PC-9 (cell line): ENCODE measurements at regions not wholly inside any gene's neighbourhood (a gene's known extent, or its start where the extent isn't known, plus 50 kb on each side); places are given as distances from the start of the nearest gene placed in this dataset.
"Not testable (repeated sequence)": the region's sequence is repeated elsewhere in the genome, so short reads cannot be mapped to it uniquely, and the experiment has no call there.

ENCODE experiments used
- BruUV-seq: library from RNA; stranded (reverse); fragments of 400-500 nt; replicated peaks from 2 replicates; lab custom pipeline; 2021; lab: Mats Ljungman, UMichigan
- CTCF ChIA-PET: fragments of 300-600 bp; sonication (Branson Sonifier 250); formaldehyde crosslinking; loops from one replicate; lab custom pipeline; 2022; ENCODE audit warnings: antibody characterized with exemption; lab: Charles Lee
- POLR2A ChIA-PET: fragments of 300-600 bp; sonication (Branson Sonifier 250); formaldehyde crosslinking; loops from one replicate; lab custom pipeline; 2022; ENCODE audit warnings: antibody characterized with exemption; ENCODE audit not compliant: unreplicated experiment; lab: Charles Lee
- DNase-seq, 2 experiments: peaks; one replicate each; pipeline versions ENCODE4 v3.0.0 to v3.0.0-alpha.2; 2015 to 2022; ENCODE audit warnings: mixed read lengths in 1 of 2
- H2AFZ ChIP-seq: fragments of 200-600 bp; sonication (generic); 2 replicates; pipeline ENCODE4 v1.8.1; 2017; ENCODE audit warnings: antibody characterized with exemption
- H3F3A ChIP-seq: fragments of 200-600 bp; sonication (generic); 2 replicates; pipeline ENCODE4 v1.8.1; 2017; ENCODE audit warnings: antibody characterized with exemption, mild to moderate bottlenecking, low read depth; ENCODE audit not compliant: insufficient read depth
- H3K27ac ChIP-seq: fragments of 200-600 bp; sonication (generic); 2 replicates; pipeline ENCODE4 v1.6.1; 2016; ENCODE audit warnings: mixed run types
- H3K27me3 ChIP-seq: fragments of 200-600 bp; sonication (generic); 2 replicates; pipeline ENCODE4 v1.6.1; 2016; ENCODE audit warnings: low read depth, mixed run types; ENCODE audit not compliant: insufficient read depth
- H3K36me3 ChIP-seq: fragments of 200-600 bp; sonication (generic); 2 replicates; pipeline ENCODE4 v1.6.1; 2016; ENCODE audit warnings: low read depth, mixed run types
- H3K4me1 ChIP-seq: fragments of 200-600 bp; sonication (generic); replicated peaks from 2 replicates; pipeline ENCODE4 v1.6.1; 2016; ENCODE audit warnings: mixed run types; ENCODE audit not compliant: insufficient read depth
- H3K4me2 ChIP-seq: fragments of 200-600 bp; sonication (generic); 2 replicates; pipeline ENCODE4 v1.6.1; 2017; ENCODE audit warnings: mixed run types
- H3K4me3 ChIP-seq: fragments of 200-600 bp; sonication (generic); 2 replicates; pipeline ENCODE4 v1.6.1; 2016; ENCODE audit warnings: mixed run types
- H3K79me2 ChIP-seq: fragments of 200-600 bp; sonication (generic); 2 replicates; pipeline ENCODE4 v1.6.1; 2017; ENCODE audit warnings: low read depth, mixed run types
- H3K9me2 ChIP-seq: fragments of 200-600 bp; sonication (generic); 2 replicates; pipeline ENCODE4 v1.8.1; 2017; ENCODE audit warnings: mild to moderate bottlenecking; ENCODE audit not compliant: insufficient read depth
- H3K9me3 ChIP-seq: fragments of 200-600 bp; sonication (generic); 2 replicates; pipeline ENCODE4 v1.8.1; 2016; ENCODE audit warnings: low read depth; ENCODE audit not compliant: insufficient read depth
- H4K20me1 ChIP-seq: fragments of 200-600 bp; sonication (generic); 2 replicates; pipeline ENCODE4 v1.8.1; 2017; ENCODE audit not compliant: insufficient read depth
- EZH2 ChIP-seq: fragments of 200-600 bp; sonication (generic); IDR thresholded peaks from 2 replicates; pipeline ENCODE4 v1.8.0; 2017; ENCODE audit warnings: antibody characterized with exemption, low read depth
- intact Hi-C: fragments of 100-400 bp; cut with micrococcal nuclease; formaldehyde crosslinking; loops from one replicate; pipeline ENCODE4 v1.10.0; 2022; ENCODE audit not compliant: unreplicated experiment
- TF ChIP-seq, protein P1 (sequence below): fragments of 200-600 bp; sonication (generic); conservative IDR thresholded peaks from 2 replicates; pipeline ENCODE4 v1.6.1; 2017; ENCODE audit warnings: mixed run types, antibody characterized with exemption, mild to moderate bottlenecking, moderate library complexity

GRCh38 chr20:51945881-51946280, 143.6 kb upstream of the SALL4 start:
- Histone ChIP-seq H3K9me3 (no peaks in the 10 kb centered on the region), H3K79me2 (no peaks in the 10 kb centered on the region), H3K27ac (no peak overlapping the region), H4K20me1 (no peaks in the 10 kb centered on the region), H3K27me3 (no peaks in the 10 kb centered on the region), H3K4me1 (no peaks in the 10 kb centered on the region), H3K9me2 (no peaks in the 10 kb centered on the region), H3K4me3 (no peak overlapping the region), H3K4me2 (no peak overlapping the region), H3K36me3 (no peaks in the 10 kb centered on the region), H2AFZ (no peak overlapping the region), H3F3A (no peaks in the 10 kb centered on the region)
- no peak for DNase-seq
- intact Hi-C loops, result no loop called here
- ChIA-PET CTCF (interaction anchor here (0.8 kb wide), 1 partner anchor 20 kb away, joined by 3 read pairs; no protein-coding TSS in a partner anchor), POLR2A (no interaction called here)
- BruUV-seq, result no TSS peak
- no peak for TF ChIP-seq EZH2
- TF ChIP-seq, protein P1, sequence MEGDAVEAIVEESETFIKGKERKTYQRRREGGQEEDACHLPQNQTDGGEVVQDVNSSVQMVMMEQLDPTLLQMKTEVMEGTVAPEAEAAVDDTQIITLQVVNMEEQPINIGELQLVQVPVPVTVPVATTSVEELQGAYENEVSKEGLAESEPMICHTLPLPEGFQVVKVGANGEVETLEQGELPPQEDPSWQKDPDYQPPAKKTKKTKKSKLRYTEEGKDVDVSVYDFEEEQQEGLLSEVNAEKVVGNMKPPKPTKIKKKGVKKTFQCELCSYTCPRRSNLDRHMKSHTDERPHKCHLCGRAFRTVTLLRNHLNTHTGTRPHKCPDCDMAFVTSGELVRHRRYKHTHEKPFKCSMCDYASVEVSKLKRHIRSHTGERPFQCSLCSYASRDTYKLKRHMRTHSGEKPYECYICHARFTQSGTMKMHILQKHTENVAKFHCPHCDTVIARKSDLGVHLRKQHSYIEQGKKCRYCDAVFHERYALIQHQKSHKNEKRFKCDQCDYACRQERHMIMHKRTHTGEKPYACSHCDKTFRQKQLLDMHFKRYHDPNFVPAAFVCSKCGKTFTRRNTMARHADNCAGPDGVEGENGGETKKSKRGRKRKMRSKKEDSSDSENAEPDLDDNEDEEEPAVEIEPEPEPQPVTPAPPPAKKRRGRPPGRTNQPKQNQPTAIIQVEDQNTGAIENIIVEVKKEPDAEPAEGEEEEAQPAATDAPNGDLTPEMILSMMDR, result no peak

GRCh38 chr20:51945177-51945576, 142.9 kb upstream of the SALL4 start:
- Histone ChIP-seq H3K36me3 (no peaks in the 10 kb centered on the region), H4K20me1 (no peaks in the 10 kb centered on the region), H3F3A (no peaks in the 10 kb centered on the region), H3K79me2 (no peaks in the 10 kb centered on the region), H3K4me1 (no peaks in the 10 kb centered on the region), H3K9me2 (no peaks in the 10 kb centered on the region), H2AFZ (no peak overlapping the region), H3K4me2 (no peak overlapping the region), H3K27me3 (no peaks in the 10 kb centered on the region), H3K4me3 (no peak overlapping the region), H3K9me3 (no peaks in the 10 kb centered on the region), H3K27ac (no peak overlapping the region)
- TF ChIP-seq, protein P1, result no peak
- TF ChIP-seq EZH2, result no peak
- intact Hi-C loops, result no loop called here
- no TSS peak for BruUV-seq
- ChIA-PET POLR2A (no interaction called here), CTCF (no interaction called here)
- DNase-seq, result no peak

GRCh38 chr20:51943761-51944160, 141.4 kb upstream of the SALL4 start:
- no peak for TF ChIP-seq EZH2
- TF ChIP-seq, protein P1, result no peak
- CTCF ChIA-PET, result no interaction called here

GRCh38 chr20:51943326-51943725, 141.0 kb upstream of the SALL4 start:
- intact Hi-C loops, H3K27ac ChIP-seq, H3K4me2 ChIP-seq, POLR2A ChIA-PET, CTCF ChIA-PET, H3K4me3 ChIP-seq, H3K9me2 ChIP-seq, H3F3A ChIP-seq, BruUV-seq, H2AFZ ChIP-seq, H3K36me3 ChIP-seq, H3K79me2 ChIP-seq, H4K20me1 ChIP-seq, H3K9me3 ChIP-seq, DNase-seq, H3K27me3 ChIP-seq: not testable (repeated sequence)
- H3K4me1 ChIP-seq, result peaks cover 12% of the 10 kb centered on the region

More at GRCh38 chr20:51943761-51944160, 141.4 kb upstream of the SALL4 start:
- intact Hi-C loops, result no loop called here
- Histone ChIP-seq H3K4me1 (peaks cover 7% of the 10 kb centered on the region), H3F3A (0 out of 2 replicates have a peak, but pooled peaks cover 5% of the 10 kb centered on the region), H3K27me3 (no peaks in the 10 kb centered on the region), H3K9me2 (no peaks in the 10 kb centered on the region), H2AFZ (no peak overlapping the region), H3K27ac (no peak overlapping the region), H3K79me2 (no peaks in the 10 kb centered on the region), H3K36me3 (no peaks in the 10 kb centered on the region), H3K4me2 (no peak overlapping the region), H3K4me3 (no peak overlapping the region), H4K20me1 (no peaks in the 10 kb centered on the region), H3K9me3 (no peaks in the 10 kb centered on the region)
- POLR2A ChIA-PET, result no interaction called here
- BruUV-seq, result no TSS peak
- no peak for DNase-seq
